ENCODE measurements at regions not wholly inside any gene's neighbourhood (a gene's known extent, or its start where the extent isn't known, plus 50 kb on each side); places are given as distances from the start of the nearest gene placed in this dataset.

GRCh38 chr2:20560011-20560410 lies 90.9 kb downstream of the HS1BP3 start:
- no peaks in the 10 kb centered on the region for H3K9me3 Mint-ChIP-seq
- no peak for ATAC-seq
- no peak for DNase-seq
- WGBS (ENCODE audit: insufficient coverage), result no CpG with 5 or more reads among the region's 1 CpG
- Histone ChIP-seq H3K36me3 (ENCODE audit: control insufficient read depth, insufficient read depth, low read length) (no peaks in the 10 kb centered on the region), H3K27ac (ENCODE audit: low read length) (no peak overlapping the region), H3K9me3 (ENCODE audit: control insufficient read depth, insufficient read depth, low read length) (no peaks in the 10 kb centered on the region), H3K27me3 (ENCODE audit: control insufficient read depth, insufficient read depth, low read length) (no peaks in the 10 kb centered on the region), H3K4me3 (ENCODE audit: low read length) (no peak overlapping the region), H3K4me1 (ENCODE audit: control insufficient read depth, insufficient read depth, low read length) (no peaks in the 10 kb centered on the region)
- intact Hi-C loops (cut with micrococcal nuclease), result no loop called here
- H3K4me1 Mint-ChIP-seq, result no peaks in the 10 kb centered on the region
- H3K4me3 Mint-ChIP-seq, result no peak overlapping the region
- no peaks in the 10 kb centered on the region for H3K36me3 Mint-ChIP-seq
- H3K27ac Mint-ChIP-seq, result no peak overlapping the region
- H3K27me3 Mint-ChIP-seq (ENCODE audit: low read depth in 2 of 2), result peaks cover 4 to 10% of the 10 kb centered on the region in 2 donors
- TF ChIP-seq CTCF (IDR thresholded peaks at IDR 0.05), result no peak

GRCh38 chr2:20560891-20561636 lies 89.8 kb downstream of the HS1BP3 start:
- no peak for ATAC-seq
- 71% methylated on average over 4 of the region's 5 CpGs for WGBS (ENCODE audit: insufficient coverage)
- TF ChIP-seq CTCF (IDR thresholded peaks at IDR 0.05), result no peak
- Histone ChIP-seq H3K27me3 (ENCODE audit: control insufficient read depth, insufficient read depth, low read length) (no peaks in the 10 kb centered on the region), H3K36me3 (ENCODE audit: control insufficient read depth, insufficient read depth, low read length) (no peaks in the 10 kb centered on the region), H3K9me3 (ENCODE audit: control insufficient read depth, insufficient read depth, low read length) (no peaks in the 10 kb centered on the region), H3K27ac (ENCODE audit: low read length) (no peak overlapping the region), H3K4me3 (ENCODE audit: low read length) (no peak overlapping the region), H3K4me1 (ENCODE audit: control insufficient read depth, insufficient read depth, low read length) (no peaks in the 10 kb centered on the region)
- H3K27me3 Mint-ChIP-seq (ENCODE audit: low read depth in 2 of 2), result peaks cover 4 to 10% of the 10 kb centered on the region in 2 donors
- no peak overlapping the region for H3K27ac Mint-ChIP-seq
- DNase-seq, result no peak
- H3K36me3 Mint-ChIP-seq, result no peaks in the 10 kb centered on the region
- H3K4me3 Mint-ChIP-seq, result no peak overlapping the region
- no peaks in the 10 kb centered on the region for H3K9me3 Mint-ChIP-seq
- intact Hi-C loops (cut with micrococcal nuclease), result no loop called here
- no peaks in the 10 kb centered on the region for H3K4me1 Mint-ChIP-seq

GRCh38 chr2:20561637-20562454 lies 89.1 kb downstream of the HS1BP3 start:
- no peaks in the 10 kb centered on the region for H3K36me3 ChIP-seq (ENCODE audit: control insufficient read depth, insufficient read depth, low read length)
- ATAC-seq (no peak), DNase-seq (no peak)
- H3K27ac Mint-ChIP-seq, result no peak overlapping the region
- TF ChIP-seq CTCF (IDR thresholded peaks at IDR 0.05), result no peak
- no peak overlapping the region for H3K4me3 ChIP-seq (ENCODE audit: low read length)
- peaks cover 2 to 10% of the 10 kb centered on the region in 2 donors for H3K27me3 Mint-ChIP-seq (ENCODE audit: low read depth in 2 of 2)
- H3K4me1 ChIP-seq (ENCODE audit: control insufficient read depth, insufficient read depth, low read length), result no peaks in the 10 kb centered on the region
- H3K27me3 ChIP-seq (ENCODE audit: control insufficient read depth, insufficient read depth, low read length), result no peaks in the 10 kb centered on the region
- 86% methylated on average over 6 of the region's 8 CpGs for WGBS (ENCODE audit: insufficient coverage)
- no peaks in the 10 kb centered on the region for H3K9me3 Mint-ChIP-seq
- no peak overlapping the region for H3K27ac ChIP-seq (ENCODE audit: low read length)
- intact Hi-C loops (cut with micrococcal nuclease), result no loop called here
- H3K9me3 ChIP-seq (ENCODE audit: control insufficient read depth, insufficient read depth, low read length), result no peaks in the 10 kb centered on the region
- no peaks in the 10 kb centered on the region for H3K4me1 Mint-ChIP-seq
- no peak overlapping the region for H3K4me3 Mint-ChIP-seq
- H3K36me3 Mint-ChIP-seq, result no peaks in the 10 kb centered on the region
